Endothelial cell of umbilical vein (primary cell): ENCODE measurements at regions not wholly inside any gene's neighbourhood (a gene's known extent, or its start where the extent isn't known, plus 50 kb on each side); places are given as distances from the start of the nearest gene placed in this dataset.

Experiments
- BruUV-seq: library from RNA; stranded (reverse); fragments of 400-500 nt; replicated peaks from 2 replicates; lab custom pipeline; 2021; lab: Mats Ljungman, UMichigan
- CTCF ChIA-PET: fragments of 300-600, 350-600 bp; sonication (Branson Sonifier 250); formaldehyde crosslinking; loops from one replicate; lab custom pipeline; 2021; ENCODE audit warnings: antibody characterized with exemption, inconsistent platforms; lab: Charles Lee
- POLR2A ChIA-PET: fragments of 300-600, 350-600 bp; sonication (Branson Sonifier 250); formaldehyde crosslinking; loops from one replicate; lab custom pipeline; 2021; ENCODE audit warnings: antibody characterized with exemption, inconsistent platforms; lab: Charles Lee
- DNase-seq: peaks from one replicate; pipeline ENCODE4 v3.0.0-alpha.2; 2011; ENCODE audit warnings: low read depth, low spot score
- FAIRE-seq: peaks from 2 replicates; lab custom pipeline; 2011; peaks lifted over from hg19 to GRCh38; lab: Jason Lieb, UNC
- H2AFZ ChIP-seq: 2 replicates; pipeline ENCODE4 v1.6.0; 2012; ENCODE audit warnings: low read depth, low read length, control low read depth, inconsistent platforms
- H3K27ac ChIP-seq: 2 replicates; pipeline ENCODE4 v1.5.1; 2011; ENCODE audit warnings: low read depth, mild to moderate bottlenecking, control low read depth, low read length, moderate library complexity; ENCODE audit not compliant: insufficient read depth
- H3K27me3 ChIP-seq, 2 experiments: 2 replicates each; pipeline versions ENCODE4 v1.6.0 to v1.6.1; 2011; ENCODE audit warnings: low read length in 2 of 2, mixed read lengths in 1 of 2; ENCODE audit not compliant: control insufficient read depth in 2 of 2, insufficient read depth in 2 of 2
- H3K36me3 ChIP-seq, 2 experiments: 2 replicates in 1 of 2; 3 replicates in 1 of 2; pipeline ENCODE4 v1.5.1; 2011; ENCODE audit warnings: low read length in 2 of 2, mild to moderate bottlenecking in 1 of 2, moderate library complexity in 1 of 2; ENCODE audit not compliant: control insufficient read depth in 2 of 2, insufficient read depth in 2 of 2; ENCODE audit errors: extremely low read depth in 1 of 2
- H3K4me1 ChIP-seq: 3 replicates; pipeline ENCODE4 v1.5.1; 2011; ENCODE audit warnings: mild to moderate bottlenecking, low read length; ENCODE audit not compliant: control insufficient read depth, insufficient read depth; ENCODE audit errors: extremely low read depth
- H3K4me2 ChIP-seq: 2 replicates; pipeline ENCODE4 v1.6.1; 2011; ENCODE audit warnings: low read length, control low read depth, mixed read lengths; ENCODE audit not compliant: insufficient read depth
- H3K4me3 ChIP-seq, 3 experiments: fragments of 200-600 bp in 1 of 3; sonication (generic), shearing (Covaris generic) in 1 of 3; replicated peaks in 1 of 3; 2 replicates each; pipeline ENCODE4 v1.5.1; 2011 to 2016; ENCODE audit warnings: control low read depth in 3 of 3, low read length in 3 of 3, mild to moderate bottlenecking in 2 of 3, inconsistent platforms in 1 of 3, low read depth in 1 of 3, moderate library complexity in 1 of 3; ENCODE audit not compliant: insufficient read depth in 1 of 3
- H3K79me2 ChIP-seq: 2 replicates; pipeline ENCODE4 v1.6.0; 2012; ENCODE audit warnings: low read length, inconsistent platforms; ENCODE audit not compliant: control insufficient read depth, insufficient read depth
- H3K9ac ChIP-seq: replicated peaks from 2 replicates; pipeline ENCODE3; 2011; ENCODE audit warnings: low read length, control low read depth; ENCODE audit not compliant: insufficient read depth; ENCODE audit errors: extremely low read depth
- H3K9me1 ChIP-seq: replicated peaks from 3 replicates; pipeline ENCODE4 v1.6.0; 2011; ENCODE audit warnings: mild to moderate bottlenecking, low read length; ENCODE audit not compliant: control insufficient read depth, insufficient read depth; ENCODE audit errors: extremely low read depth
- H3K9me3 ChIP-seq: replicated peaks from 2 replicates; pipeline ENCODE4 v1.5.1; 2012; ENCODE audit warnings: low read length, inconsistent platforms; ENCODE audit not compliant: control insufficient read depth, insufficient read depth
- H4K20me1 ChIP-seq: replicated peaks from 2 replicates; pipeline ENCODE3; 2011; ENCODE audit warnings: mild to moderate bottlenecking, low read length; ENCODE audit not compliant: control insufficient read depth, insufficient read depth; ENCODE audit errors: extremely low read depth
- EZH2 ChIP-seq: IDR thresholded peaks from 2 replicates; pipeline ENCODE4 v1.6.1; 2012; ENCODE audit warnings: borderline replicate concordance, low read depth, mild to moderate bottlenecking, moderate library complexity, low read length, inconsistent platforms; ENCODE audit not compliant: severe bottlenecking
- FOS ChIP-seq: IDR thresholded peaks from 2 replicates; pipeline ENCODE4 v1.6.1; 2011; ENCODE audit warnings: mild to moderate bottlenecking, low read length, moderate library complexity, borderline replicate concordance; ENCODE audit not compliant: insufficient read depth
- GATA2 ChIP-seq: IDR thresholded peaks from 2 replicates; pipeline ENCODE4 v1.7.0; 2011; ENCODE audit warnings: low read depth, mild to moderate bottlenecking, moderate library complexity, mixed read lengths, low read length; ENCODE audit not compliant: insufficient read length, insufficient read depth
- JUN ChIP-seq: IDR thresholded peaks from 2 replicates; pipeline ENCODE4 v1.6.1; 2011; ENCODE audit warnings: borderline replicate concordance, low read depth; ENCODE audit not compliant: insufficient read length, insufficient read depth
- MAX ChIP-seq: IDR thresholded peaks from 2 replicates; pipeline ENCODE4 v1.6.1; 2011; ENCODE audit not compliant: insufficient read depth, insufficient read length
- MYC ChIP-seq: IDR thresholded peaks from one replicate; pipeline ENCODE4 v1.6.1; 2011; ENCODE audit warnings: mild to moderate bottlenecking, low read depth, low read length
- POLR2A ChIP-seq: IDR thresholded peaks from 2 replicates; pipeline ENCODE4 v1.6.1; 2012; ENCODE audit warnings: low read depth, mild to moderate bottlenecking, control low read depth, low read length
- POLR2AphosphoS5 ChIP-seq: IDR thresholded peaks from 2 replicates; pipeline ENCODE4 v1.6.1; 2012; ENCODE audit warnings: low read depth, mild to moderate bottlenecking, control low read depth, low read length, moderate library complexity; ENCODE audit not compliant: insufficient read depth
- dilution Hi-C: fragments of 300-500 bp; cut with MboI; formaldehyde crosslinking; loops from one replicate; pipeline ENCODE4 v1.15.0; 2019; ENCODE audit warnings: low sequenced_read_pairs; ENCODE audit not compliant: extremely low pct_ligation_motif_present
- intact Hi-C: fragments of 100-400 bp; cut with micrococcal nuclease; formaldehyde crosslinking; loops from one replicate; pipeline ENCODE4 v1.10.0; 2022
- TF ChIP-seq, protein P1 (sequence below), 2 donors: IDR thresholded peaks; 1 replicate in 1 of 2; 2 replicates in 1 of 2; pipeline ENCODE4 v1.5.1; 2011; ENCODE audit warnings: low read length in 2 of 2, mild to moderate bottlenecking in 2 of 2, moderate library complexity in 2 of 2, control low read depth in 1 of 2, inconsistent platforms in 1 of 2, low read depth in 1 of 2; ENCODE audit not compliant: insufficient read depth in 1 of 2; ENCODE audit errors: extremely low read depth in 1 of 2

- DNase-seq (no peak), FAIRE-seq (no peak)
- Histone ChIP-seq H3K4me2 (no peak overlapping the region), H3K27me3 (no peaks in the 10 kb centered on the region), H2AFZ (no peak overlapping the region), H3K36me3 (no peaks in the 10 kb centered on the region), H3K27ac (no peak overlapping the region), H3K79me2 (no peaks in the 10 kb centered on the region), H3K9ac (no peak overlapping the region), H3K4me1 (peaks cover 30% of the 10 kb centered on the region), H3K4me3 (no peak overlapping the region), H3K9me1 (no peaks in the 10 kb centered on the region), H3K9me3 (no peaks in the 10 kb centered on the region), H4K20me1 (no peaks in the 10 kb centered on the region)
- POLR2A ChIA-PET: no interaction called here
- intact Hi-C loops (loop anchor here (5.0 kb wide), 1 partner anchor 98 kb away; no protein-coding TSS in a partner anchor), dilution Hi-C loops (no loop called here)
- CTCF ChIA-PET: interaction anchor here (0.9 to 1.9 kb wide), 3 partner anchors 10 to 201 kb away, joined by 3 to 8 read pairs (median 5); no protein-coding TSS in a partner anchor
- BruUV-seq: no TSS peak
- TF ChIP-seq MAX: no peak
- no peak for TF ChIP-seq MYC
- no peak for TF ChIP-seq POLR2AphosphoS5
- no peak for TF ChIP-seq JUN
- TF ChIP-seq EZH2: no peak
- TF ChIP-seq FOS: no peak
- TF ChIP-seq POLR2A: no peak
- no peak for TF ChIP-seq GATA2
- TF ChIP-seq, protein P1, sequence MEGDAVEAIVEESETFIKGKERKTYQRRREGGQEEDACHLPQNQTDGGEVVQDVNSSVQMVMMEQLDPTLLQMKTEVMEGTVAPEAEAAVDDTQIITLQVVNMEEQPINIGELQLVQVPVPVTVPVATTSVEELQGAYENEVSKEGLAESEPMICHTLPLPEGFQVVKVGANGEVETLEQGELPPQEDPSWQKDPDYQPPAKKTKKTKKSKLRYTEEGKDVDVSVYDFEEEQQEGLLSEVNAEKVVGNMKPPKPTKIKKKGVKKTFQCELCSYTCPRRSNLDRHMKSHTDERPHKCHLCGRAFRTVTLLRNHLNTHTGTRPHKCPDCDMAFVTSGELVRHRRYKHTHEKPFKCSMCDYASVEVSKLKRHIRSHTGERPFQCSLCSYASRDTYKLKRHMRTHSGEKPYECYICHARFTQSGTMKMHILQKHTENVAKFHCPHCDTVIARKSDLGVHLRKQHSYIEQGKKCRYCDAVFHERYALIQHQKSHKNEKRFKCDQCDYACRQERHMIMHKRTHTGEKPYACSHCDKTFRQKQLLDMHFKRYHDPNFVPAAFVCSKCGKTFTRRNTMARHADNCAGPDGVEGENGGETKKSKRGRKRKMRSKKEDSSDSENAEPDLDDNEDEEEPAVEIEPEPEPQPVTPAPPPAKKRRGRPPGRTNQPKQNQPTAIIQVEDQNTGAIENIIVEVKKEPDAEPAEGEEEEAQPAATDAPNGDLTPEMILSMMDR (IDR thresholded peaks at IDR 0.05; ENCODE audit: extremely low read depth in 1 of 2, insufficient read depth in 1 of 2, low read depth in 1 of 2, low read length in 2 of 2): no peak
These were observed 701.3 kb downstream of the TNS3 start for GRCh38 chr7:46880508-46881196.
